BLaER1 (cell line): ENCODE measurements at regions not wholly inside any gene's neighbourhood (a gene's known extent, or its start where the extent isn't known, plus 50 kb on each side); places are given as distances from the start of the nearest gene placed in this dataset.

Experiments used
- H3K27ac ChIP-seq: shearing (Covaris generic); formaldehyde crosslinking; 2 replicates; pipeline ENCODE4 v1.8.1; 2022
- H3K27me3 ChIP-seq: shearing (Covaris generic); formaldehyde crosslinking; 2 replicates; pipeline ENCODE4 v1.8.1; 2022
- H3K36me3 ChIP-seq: shearing (Covaris generic); formaldehyde crosslinking; 2 replicates; pipeline ENCODE4 v1.8.1; 2022
- H3K4me1 ChIP-seq: shearing (Covaris generic); formaldehyde crosslinking; 2 replicates; pipeline ENCODE4 v1.8.1; 2022
- H3K4me2 ChIP-seq: shearing (Covaris generic); formaldehyde crosslinking; 2 replicates; pipeline ENCODE4 v1.8.1; 2022
- H3K4me3 ChIP-seq: shearing (Covaris generic); formaldehyde crosslinking; 2 replicates; pipeline ENCODE4 v1.8.1; 2022
- H3K9ac ChIP-seq: shearing (Covaris generic); formaldehyde crosslinking; 2 replicates; pipeline ENCODE4 v1.8.1; 2022
- H3K9me3 ChIP-seq: shearing (Covaris generic); formaldehyde crosslinking; 2 replicates; pipeline ENCODE4 v1.8.1; 2022
- H4K20me1 ChIP-seq: shearing (Covaris generic); formaldehyde crosslinking; 2 replicates; pipeline ENCODE4 v1.8.1; 2022
- Cebpa-rat ChIP-seq: shearing (Covaris generic); IDR thresholded peaks from 2 replicates; pipeline ENCODE4 v1.8.1; 2022

DNA sequence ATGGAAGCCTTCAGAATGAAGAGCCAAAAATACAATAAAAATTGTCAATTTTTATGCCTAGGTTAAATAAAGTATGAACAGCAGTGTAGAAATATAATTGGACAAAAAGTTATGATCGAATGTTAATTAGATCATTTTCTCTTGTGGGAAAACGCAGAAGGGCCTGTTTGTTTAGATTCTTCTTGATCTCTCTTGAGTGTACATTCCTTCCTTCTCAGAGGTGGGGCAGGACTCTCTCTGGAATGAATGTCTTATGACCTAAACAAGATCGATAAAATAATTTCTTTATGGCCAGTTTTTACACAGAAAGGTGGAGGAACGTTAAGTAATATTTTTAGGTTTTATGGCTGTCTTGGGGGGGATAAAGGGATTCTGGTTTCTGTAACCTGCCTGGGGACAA, 500.1 kb upstream of the MARCKS start:
- Histone ChIP-seq H3K9me3 (no peaks in the 10 kb centered on the region), H3K27me3 (no peaks in the 10 kb centered on the region), H4K20me1 (no peaks in the 10 kb centered on the region), H3K27ac (no peak overlapping the region), H3K4me1 (peaks cover 9% of the 10 kb centered on the region), H3K36me3 (no peaks in the 10 kb centered on the region), H3K4me2 (no peak overlapping the region), H3K4me3 (no peak overlapping the region), H3K9ac (no peak overlapping the region)
- TF ChIP-seq Cebpa-rat: no peak

DNA sequence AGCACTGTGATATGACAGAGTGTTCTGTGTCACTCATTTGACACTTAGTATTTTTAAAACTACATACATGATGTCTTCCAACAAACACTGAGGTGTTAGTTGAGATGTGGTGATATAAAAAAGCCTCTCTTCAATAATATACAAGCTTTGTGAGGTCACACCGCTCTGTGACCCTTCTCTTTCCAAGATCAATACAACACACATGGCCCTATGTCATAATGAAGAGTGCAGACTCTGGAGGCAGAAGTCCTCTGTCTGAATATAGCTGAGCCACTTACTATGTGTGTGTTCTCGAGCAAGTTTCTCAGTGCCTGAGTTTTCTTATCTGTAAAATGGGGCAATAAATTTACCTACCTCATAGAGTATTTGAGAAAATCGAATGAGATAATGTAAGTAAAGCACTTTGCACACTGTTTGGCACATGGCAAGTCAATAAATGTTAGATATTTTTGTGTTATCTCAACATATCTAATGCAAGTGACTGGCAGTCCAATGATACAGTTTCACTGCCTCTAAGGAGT, 499.0 kb upstream of the MARCKS start:
- no peaks in the 10 kb centered on the region for H3K36me3 ChIP-seq
- no peak overlapping the region for H3K27ac ChIP-seq
- H3K4me2 ChIP-seq: no peak overlapping the region
- H4K20me1 ChIP-seq: no peaks in the 10 kb centered on the region
- no peak overlapping the region for H3K9ac ChIP-seq
- H3K4me1 ChIP-seq: peaks cover 9% of the 10 kb centered on the region
- H3K9me3 ChIP-seq: no peaks in the 10 kb centered on the region
- TF ChIP-seq Cebpa-rat: no peak
- no peaks in the 10 kb centered on the region for H3K27me3 ChIP-seq
- no peak overlapping the region for H3K4me3 ChIP-seq

DNA sequence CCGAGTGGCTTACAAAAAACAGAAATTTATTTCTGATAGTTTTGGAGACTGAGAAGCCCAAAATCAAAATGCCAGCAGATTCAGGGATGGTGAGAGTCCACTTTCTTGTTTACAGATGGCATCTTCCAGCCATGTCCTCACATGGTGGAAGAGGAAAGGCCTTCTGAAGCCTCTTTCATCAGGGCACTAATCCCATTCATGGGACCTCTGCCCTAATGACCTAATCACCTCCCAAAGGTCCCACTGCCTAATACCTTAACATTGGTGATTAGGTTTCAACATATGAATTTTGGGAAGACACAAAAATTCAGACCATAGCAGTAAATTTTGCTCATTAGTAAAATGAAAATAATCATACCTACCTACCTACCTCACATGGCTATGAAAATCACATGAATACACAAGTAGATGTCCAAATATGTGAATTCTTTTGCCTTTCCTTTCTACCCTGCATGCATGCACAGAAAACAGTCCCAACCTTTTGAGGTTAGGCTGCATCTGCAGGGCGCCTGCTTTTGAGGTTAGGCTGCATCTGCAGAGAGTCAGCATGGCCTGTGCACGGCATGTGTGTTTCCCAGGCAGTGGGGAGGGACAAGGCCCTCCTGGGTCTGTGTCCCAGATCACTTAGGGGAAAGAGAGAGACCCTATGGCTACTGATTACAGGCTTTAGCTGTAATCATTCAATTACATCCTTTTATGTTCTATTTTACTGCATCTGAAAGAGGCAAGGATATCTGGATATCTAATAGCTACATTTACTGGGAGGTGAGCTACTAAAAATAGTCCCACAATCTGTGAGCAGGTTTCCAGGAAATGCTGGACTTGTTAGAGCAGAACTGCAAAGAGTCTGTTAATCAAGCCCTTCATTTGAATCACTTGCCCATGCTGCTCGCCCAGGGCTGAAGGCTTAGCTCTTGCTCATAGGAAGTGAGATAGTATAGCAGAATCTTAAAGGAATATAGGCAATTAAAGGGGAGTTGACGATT, 497.7 kb upstream of the MARCKS start:
- H3K4me1 ChIP-seq: peaks cover 9% of the 10 kb centered on the region
- no peak overlapping the region for H3K4me3 ChIP-seq
- H3K36me3 ChIP-seq: no peaks in the 10 kb centered on the region
- H3K9me3 ChIP-seq: no peaks in the 10 kb centered on the region
- no peak for TF ChIP-seq Cebpa-rat
- H3K27ac ChIP-seq: no peak overlapping the region
- H3K27me3 ChIP-seq: no peaks in the 10 kb centered on the region
- H4K20me1 ChIP-seq: no peaks in the 10 kb centered on the region
- H3K4me2 ChIP-seq: no peak overlapping the region
- H3K9ac ChIP-seq: no peak overlapping the region

DNA sequence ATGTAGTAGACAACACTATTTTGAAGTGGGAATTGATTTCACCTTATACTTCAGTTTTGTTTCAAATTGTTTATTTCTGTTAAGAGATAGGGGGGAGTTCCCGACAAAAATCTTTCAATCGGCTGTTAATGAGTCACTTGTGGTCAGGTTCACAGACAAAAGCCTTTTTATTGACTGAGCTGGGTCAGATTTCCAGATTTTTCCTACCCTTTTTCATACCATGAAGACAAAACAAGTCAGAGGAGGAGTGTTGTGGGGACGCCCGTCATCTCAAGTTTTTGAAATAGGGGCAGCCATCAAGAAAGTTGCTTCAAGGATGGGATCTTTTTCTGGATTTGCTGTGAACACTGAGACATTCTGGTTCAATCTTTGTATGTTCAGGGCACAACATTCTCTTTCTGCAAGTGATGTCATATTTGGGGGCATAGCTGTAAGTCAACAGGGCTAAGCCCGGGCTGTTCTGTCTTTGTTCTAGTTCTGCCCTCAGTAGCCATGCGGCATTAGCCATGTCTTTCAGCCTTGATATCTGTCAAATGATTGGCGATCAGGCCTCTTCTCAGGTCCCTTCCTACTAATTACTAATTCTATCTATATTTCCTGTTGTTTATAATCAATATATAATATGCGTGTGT, 496.0 kb upstream of the MARCKS start:
- Histone ChIP-seq H3K27me3 (no peaks in the 10 kb centered on the region), H3K4me3 (no peak overlapping the region), H3K4me2 (no peak overlapping the region), H3K4me1 (peaks cover 9% of the 10 kb centered on the region), H3K9me3 (no peaks in the 10 kb centered on the region), H4K20me1 (no peaks in the 10 kb centered on the region), H3K36me3 (no peaks in the 10 kb centered on the region), H3K27ac (no peak overlapping the region), H3K9ac (no peak overlapping the region)
- no peak for TF ChIP-seq Cebpa-rat

DNA sequence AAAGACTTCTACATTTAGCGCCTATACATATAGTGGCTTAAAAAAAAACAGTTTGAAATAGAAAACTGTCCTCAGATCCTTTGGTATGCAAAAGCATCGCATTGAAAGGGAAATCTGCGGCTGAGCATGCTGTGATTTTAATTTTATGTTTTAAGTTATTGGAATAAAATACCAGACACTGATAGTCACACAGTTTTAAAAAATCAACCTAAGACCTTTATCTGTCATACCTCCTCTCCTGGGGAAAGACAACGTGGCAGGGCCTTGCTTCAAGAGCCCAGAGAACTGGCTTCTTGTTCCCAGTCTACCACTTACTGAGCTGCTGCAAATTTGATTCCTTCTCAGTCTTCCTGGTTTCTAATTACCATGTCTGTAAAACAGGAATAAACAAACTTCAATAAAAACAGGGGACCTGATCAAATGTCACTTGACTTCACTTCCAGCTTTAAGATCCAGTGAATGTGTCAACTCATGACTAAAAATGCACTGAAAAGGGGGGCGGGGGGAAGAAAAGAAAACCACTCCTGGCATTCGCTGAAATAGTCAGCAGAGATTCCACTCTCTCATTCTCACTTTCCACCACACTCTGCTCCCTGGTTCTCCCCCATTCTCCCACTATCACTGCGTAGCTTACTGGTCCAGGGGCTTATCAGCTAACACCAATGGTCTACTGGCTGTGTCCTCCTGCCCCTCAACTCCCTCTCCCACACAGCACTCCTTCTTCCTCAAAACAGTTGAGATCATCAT, 494.7 kb upstream of the MARCKS start:
- Histone ChIP-seq H3K4me2 (no peak overlapping the region), H3K4me3 (no peak overlapping the region), H3K9ac (no peak overlapping the region), H3K27me3 (no peaks in the 10 kb centered on the region), H3K27ac (no peak overlapping the region), H3K4me1 (peaks cover 9% of the 10 kb centered on the region), H4K20me1 (no peaks in the 10 kb centered on the region), H3K36me3 (no peaks in the 10 kb centered on the region), H3K9me3 (no peaks in the 10 kb centered on the region)
- no peak for TF ChIP-seq Cebpa-rat

DNA sequence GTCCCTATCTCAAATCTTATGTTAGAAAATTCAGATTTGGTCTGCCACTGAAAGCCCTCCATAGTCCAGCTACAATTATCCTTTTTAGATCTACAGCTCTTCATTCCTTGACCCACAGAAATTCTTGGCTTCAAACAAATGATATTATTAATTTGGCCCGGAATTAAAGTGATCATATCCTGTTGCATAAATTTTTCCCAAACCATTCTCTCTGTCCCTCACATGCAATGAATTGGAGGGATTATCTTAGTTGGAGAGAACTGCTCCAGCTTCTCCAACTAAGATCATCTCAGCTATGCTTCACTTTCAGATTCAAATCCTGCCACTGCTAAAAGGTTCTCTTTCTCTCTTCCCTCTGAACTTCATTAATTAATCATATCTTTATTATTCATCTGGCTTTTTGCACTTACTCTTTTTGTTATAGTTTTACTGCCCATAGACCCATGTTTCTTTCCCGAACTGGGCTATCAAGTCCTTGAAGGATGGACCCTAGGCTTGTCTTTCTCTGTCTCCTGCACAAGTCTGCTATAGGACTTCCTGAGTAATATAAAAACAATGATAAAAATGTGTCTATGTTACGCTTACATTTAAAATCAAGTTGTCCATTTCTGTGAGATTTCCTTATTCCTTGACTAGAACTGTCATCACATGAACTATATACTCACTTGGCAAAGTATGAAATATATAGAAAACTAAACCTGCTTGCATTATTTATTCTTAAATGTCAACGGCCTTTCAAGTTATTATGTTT, 493.9 kb upstream of the MARCKS start:
- no peak overlapping the region for H3K4me3 ChIP-seq
- no peaks in the 10 kb centered on the region for H4K20me1 ChIP-seq
- no peak overlapping the region for H3K27ac ChIP-seq
- no peaks in the 10 kb centered on the region for H3K9me3 ChIP-seq
- no peaks in the 10 kb centered on the region for H3K27me3 ChIP-seq
- peaks cover 9% of the 10 kb centered on the region for H3K4me1 ChIP-seq
- no peak overlapping the region for H3K4me2 ChIP-seq
- TF ChIP-seq Cebpa-rat: no peak
- no peaks in the 10 kb centered on the region for H3K36me3 ChIP-seq
- H3K9ac ChIP-seq: no peak overlapping the region

GRCh38 chr6:113363866-113364265, 493.3 kb upstream of the MARCKS start:
- Histone ChIP-seq H3K4me2 (no peak overlapping the region), H3K36me3 (no peaks in the 10 kb centered on the region), H3K4me1 (peaks cover 9% of the 10 kb centered on the region), H3K9ac (no peak overlapping the region), H3K27me3 (no peaks in the 10 kb centered on the region), H3K27ac (no peak overlapping the region), H3K4me3 (no peak overlapping the region), H3K9me3 (no peaks in the 10 kb centered on the region), H4K20me1 (no peaks in the 10 kb centered on the region)
- TF ChIP-seq Cebpa-rat: no peak

DNA sequence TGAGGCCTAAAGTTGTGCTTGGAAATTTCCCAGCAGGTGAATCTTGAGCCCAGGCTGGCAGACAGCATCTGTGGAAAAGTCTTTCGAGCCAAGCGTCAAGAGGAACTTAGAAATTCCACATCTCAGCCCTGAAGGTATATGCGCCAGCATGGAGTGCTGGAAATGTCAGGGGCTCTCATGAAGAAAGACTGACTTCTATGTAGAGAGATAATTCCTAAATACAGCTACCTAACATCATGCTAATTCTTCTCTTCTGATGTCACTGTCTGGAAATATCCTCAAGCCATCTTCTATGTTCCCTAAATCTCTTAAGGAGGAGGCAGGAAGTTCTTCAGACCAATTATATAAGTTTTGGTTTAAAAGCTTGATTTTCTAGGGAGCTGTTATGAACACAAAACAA, 492.4 kb upstream of the MARCKS start:
- no peak overlapping the region for H3K27ac ChIP-seq
- no peak for TF ChIP-seq Cebpa-rat
- peaks cover 3% of the 10 kb centered on the region for H3K4me1 ChIP-seq

GRCh38 chr6:113365191-113365590, 492.0 kb upstream of the MARCKS start:
- no peaks in the 10 kb centered on the region for H3K27me3 ChIP-seq
- no peaks in the 10 kb centered on the region for H3K36me3 ChIP-seq
- no peak overlapping the region for H3K9ac ChIP-seq
- H3K4me2 ChIP-seq: no peak overlapping the region
- no peaks in the 10 kb centered on the region for H4K20me1 ChIP-seq
- H3K27ac ChIP-seq: no peak overlapping the region
- TF ChIP-seq Cebpa-rat: no peak
- no peaks in the 10 kb centered on the region for H3K9me3 ChIP-seq
- no peaks in the 10 kb centered on the region for H3K4me1 ChIP-seq
- H3K4me3 ChIP-seq: no peak overlapping the region

More for the DNA sequence above, 492.4 kb upstream of the MARCKS start:
- Histone ChIP-seq H3K4me2 (no peak overlapping the region), H3K27me3 (no peaks in the 10 kb centered on the region), H4K20me1 (no peaks in the 10 kb centered on the region), H3K36me3 (no peaks in the 10 kb centered on the region), H3K9ac (no peak overlapping the region), H3K9me3 (no peaks in the 10 kb centered on the region), H3K4me3 (no peak overlapping the region)
